Stimulated activated CD4-positive, alpha-beta T cell treated with anti-CD3 and anti-CD28 coated beads, Interleukin-4, amount 100 ng/mL, for 24 hours (primary cell): ENCODE measurements at regions not wholly inside any gene's neighbourhood (a gene's known extent, or its start where the extent isn't known, plus 50 kb on each side); places are given as distances from the start of the nearest gene placed in this dataset.

Source experiments
- DNase-seq: peaks from one replicate; pipeline ENCODE4 v3.0.0-alpha.2; 2020

- peak; percentile 58 for DNase-seq
These were observed 50.6 kb upstream of the MRPS6 start for GRCh38 chr21:34022627-34023335.

DNA sequence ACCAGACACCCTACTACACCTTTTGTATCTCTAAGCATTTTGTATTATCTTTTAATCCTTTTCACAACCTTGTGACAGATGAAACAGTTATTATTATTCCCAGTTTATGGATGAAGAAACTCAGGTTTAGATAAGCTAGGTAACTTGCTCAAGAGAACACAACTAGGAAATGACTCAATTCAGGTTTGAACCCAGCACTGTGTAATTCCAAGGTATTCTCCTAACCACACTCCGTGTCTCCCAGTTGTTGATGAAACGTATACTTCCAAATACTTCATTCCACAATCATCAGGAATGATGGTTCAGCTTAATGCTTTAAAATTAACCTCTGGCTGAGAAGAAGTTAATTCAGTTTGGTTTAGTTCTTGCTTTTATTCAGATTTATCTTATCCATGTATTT is 51.7 kb upstream of the MRPS6 start:
- no peak for DNase-seq

DNA sequence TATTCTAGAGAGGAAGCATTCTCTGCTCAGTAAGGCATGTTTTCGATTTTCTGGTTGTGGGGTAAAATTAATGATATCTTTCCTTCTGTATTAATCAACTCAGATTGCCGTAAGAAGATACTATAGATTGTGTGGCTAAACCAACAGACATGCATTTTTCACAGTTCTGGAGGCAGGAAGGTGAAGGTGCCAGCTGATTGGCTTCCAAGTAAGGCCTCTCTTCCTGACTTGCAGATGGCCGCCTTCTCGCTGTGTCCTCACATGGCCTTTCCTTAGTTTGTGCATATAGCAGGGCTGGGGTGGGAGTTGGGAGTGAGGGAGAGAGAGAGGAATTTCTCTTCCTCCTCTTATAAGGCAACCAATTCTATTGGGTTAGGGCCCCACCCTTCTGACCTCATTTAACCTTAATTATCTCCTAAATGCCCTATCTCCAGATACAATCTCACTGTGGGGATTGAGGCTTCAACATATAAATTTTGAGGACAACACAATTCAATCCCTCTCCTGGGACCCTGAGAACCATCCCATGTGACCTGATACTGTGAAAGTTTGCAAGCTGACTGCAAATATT is 52.3 kb upstream of the MRPS6 start:
- DNase-seq: no peak

DNA sequence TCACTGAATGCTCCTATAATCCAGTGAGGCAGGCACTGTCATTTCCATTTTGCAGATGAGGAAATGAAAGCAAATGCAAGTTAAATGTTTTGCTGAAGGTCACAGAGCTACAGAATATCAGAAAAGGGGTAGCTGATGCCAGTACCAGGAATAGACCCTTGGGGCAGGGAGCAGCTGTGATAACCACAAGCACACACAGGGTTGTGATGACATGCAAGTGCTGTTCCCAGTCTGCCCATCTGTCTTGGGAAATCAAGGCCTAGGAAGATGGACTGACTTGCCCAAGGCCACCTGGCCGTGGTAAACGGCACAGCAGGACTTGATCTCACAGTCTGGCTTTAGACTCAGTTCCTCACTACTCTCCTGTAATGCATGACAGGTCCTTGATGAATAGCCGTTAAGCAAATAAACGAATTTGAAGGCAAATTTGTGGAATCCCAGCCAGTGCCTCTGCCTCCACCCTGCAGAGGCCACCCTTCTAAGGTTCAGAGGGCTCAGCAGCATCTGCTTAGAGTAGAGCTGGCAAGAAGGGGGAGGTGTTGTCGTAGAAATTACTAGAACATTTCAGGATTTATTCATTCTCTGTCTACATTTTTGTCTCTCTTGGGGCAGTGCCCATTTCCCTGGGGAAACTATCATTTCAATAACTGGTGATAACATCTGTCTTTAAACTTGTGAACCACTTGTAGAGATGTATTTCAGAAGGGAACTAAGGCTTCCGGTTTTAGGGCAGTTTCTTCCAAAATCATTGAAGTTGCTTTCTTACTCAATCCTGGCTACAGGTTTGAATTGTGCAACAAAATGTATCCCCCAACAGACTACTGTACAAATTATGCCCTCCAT is 53.2 kb upstream of the MRPS6 start:
- no peak for DNase-seq

DNA sequence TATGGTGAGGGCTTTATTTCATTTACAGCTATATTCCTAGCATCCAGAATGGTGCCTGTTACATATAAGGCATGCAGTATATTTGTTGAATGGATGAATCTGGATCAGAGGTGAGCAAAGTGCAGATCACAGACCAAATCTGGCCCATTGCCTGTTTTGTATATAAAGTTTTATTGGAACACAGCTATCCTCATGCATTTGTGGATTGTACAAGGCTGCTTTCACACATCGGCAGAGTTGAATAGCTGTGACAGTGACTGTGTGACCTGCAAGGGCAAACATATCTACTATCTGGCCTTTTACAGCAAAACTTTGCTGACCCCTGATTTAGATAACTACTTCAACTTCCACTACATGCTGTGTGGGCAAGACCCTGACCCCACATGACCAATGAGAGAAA is 54.0 kb upstream of the MRPS6 start:
- no peak for DNase-seq

- DNase-seq: no peak
These were observed 54.5 kb upstream of the MRPS6 start for GRCh38 chr21:34018910-34019309.

GRCh38 chr21:34018185-34018584 is 55.2 kb upstream of the MRPS6 start:
- DNase-seq: no peak

DNA sequence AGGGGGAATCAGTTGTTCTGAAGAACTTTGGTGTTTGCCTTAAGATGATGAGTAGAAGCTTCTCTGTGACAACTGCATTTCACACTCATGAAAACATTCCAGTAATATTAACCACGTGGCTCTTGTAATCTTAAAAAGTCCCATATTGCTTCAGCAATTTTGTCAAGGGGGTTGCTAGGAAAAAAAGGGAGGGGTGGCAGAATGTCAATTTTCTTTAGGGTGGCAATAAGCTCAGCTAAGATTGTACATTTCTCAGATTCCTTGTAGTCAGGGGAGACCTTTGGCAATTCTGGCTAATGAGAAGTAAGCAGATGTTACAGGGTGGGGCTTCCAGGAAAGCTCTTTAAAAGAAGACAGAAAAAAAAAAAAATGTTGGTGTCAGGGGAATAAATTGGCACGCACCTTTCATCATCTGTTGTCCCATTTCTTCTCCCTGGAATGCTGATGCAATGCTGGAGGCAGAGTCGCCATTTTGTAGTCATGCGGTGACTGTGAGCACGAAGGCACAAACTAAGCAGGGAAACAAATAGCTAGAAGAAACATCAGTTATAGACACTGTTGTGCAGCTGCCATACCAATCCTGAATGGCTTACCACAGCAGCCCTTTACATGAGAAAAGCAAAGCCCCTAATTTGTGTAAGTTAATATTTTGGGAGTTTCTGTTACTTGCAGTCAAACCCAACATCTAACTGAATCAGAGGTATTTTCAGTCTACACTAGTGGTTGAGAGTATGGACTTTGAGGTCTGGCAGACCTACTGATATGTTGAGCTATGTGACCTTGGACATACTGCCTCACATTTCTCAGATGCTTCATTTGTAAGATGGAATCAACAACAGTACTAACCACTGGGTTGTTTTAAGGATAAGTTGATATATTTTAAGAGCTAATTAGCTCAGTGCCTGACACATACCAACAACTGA is 56.1 kb upstream of the MRPS6 start:
- DNase-seq: no peak

DNA sequence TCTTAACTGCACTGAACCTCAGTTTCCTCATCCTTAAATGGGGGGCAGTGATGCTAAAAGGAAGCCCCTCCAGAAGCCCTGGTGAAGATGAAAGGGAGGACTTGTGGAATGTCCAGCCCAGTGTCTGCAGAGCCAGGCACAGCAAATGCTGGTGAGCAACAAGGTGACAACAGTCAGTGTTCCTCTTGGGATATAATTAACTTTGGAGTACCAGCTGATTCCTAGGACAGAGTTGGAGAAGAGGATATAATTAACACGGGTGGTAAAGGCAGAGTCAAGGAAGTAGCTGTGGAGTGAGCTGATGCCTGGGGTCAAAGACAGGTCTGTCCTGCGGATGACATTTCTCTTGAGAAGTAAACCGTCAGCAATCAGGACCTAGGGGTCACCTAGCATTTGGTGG is 60.7 kb upstream of the MRPS6 start:
- no peak for DNase-seq

DNA sequence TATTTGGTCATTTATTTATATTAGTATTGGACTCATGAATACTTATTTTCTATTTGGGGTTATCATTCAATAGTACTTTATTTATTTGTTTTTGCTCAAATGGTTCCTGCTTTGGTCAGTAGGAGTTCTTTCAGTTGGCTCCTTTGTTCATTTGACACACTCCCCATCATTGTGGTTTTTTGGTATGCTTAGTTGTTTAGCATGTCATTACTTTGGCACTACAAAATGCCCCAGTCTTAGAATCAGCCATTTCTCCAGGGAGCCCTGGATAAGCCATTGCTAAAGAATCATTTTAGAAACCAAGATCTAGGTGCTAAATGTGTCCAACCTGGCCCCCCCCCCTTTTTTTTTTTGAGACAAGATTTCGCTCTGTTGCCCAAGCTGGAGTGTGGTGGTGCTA is 61.7 kb upstream of the MRPS6 start:
- no peak for DNase-seq

- peak; percentile 4 for DNase-seq
These were observed 64.2 kb upstream of the MRPS6 start for GRCh38 chr21:34009193-34009592.

- peak; percentile 77 for DNase-seq
These were observed 64.8 kb upstream of the MRPS6 start for GRCh38 chr21:34008618-34009017.

GRCh38 chr21:34006611-34007168 is 66.7 kb upstream of the MRPS6 start:
- DNase-seq: no peak

DNA sequence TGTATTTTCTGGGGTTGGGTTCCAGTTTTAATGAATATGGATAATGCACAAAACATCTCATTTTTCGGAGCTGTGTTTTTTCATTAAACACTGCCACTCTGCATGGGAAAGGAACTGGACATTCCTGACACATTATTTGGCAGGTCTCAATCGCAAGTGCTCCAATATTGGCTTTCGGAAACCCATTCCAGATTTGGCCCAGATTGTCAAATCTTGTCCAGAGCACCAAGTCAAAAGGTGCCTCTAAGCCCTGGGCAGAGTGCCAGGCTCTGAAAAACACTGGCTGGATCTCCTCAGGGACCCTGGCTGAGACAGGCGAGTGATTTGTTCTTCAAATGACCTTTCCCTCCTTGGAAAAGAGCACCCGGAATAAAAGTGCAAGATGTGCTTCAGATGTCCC is 68.4 kb upstream of the MRPS6 start:
- no peak for DNase-seq

DNA sequence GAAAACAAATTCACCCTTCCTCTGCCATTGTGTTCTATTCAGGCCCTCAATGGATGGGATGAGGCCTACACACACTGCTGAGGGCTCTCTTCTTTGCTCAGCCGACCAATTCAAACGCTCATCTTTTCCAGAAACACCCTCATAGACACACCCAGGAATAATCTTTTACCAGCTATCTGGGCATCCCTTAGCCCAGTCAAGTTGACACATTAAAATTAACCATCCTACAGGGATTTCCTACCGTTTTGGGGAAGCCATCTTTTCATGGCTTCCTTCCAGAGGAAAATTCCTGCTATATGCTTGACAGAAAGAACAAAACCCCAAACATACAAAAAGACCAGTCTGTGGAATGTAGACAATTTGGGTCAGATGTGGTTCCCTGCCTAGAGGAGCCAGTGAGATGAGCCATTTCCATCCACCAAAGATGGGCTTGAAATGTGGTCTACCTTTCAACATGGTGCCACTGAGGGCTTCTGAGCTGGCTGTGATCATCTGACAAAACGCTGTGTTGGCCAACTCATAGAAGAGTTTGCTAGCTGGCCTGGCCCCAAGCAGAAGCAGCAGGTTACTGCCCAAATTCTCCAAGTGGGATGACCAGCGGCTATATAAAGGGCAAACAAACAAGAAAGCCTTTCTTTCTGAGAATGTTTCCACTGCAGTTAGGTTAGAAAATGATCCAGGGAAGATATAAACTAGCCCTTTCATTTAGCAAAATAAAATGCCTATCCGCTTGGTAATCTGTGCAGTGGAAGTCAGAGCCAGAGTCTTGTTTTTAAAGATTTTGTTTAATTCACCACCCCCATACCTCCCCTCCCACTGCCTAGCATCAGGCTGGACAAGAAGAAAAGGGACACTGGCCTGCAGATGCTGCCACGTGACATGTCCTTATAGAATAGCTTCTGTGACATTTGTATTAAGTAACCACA is 69.1 kb upstream of the MRPS6 start:
- DNase-seq: no peak

DNA sequence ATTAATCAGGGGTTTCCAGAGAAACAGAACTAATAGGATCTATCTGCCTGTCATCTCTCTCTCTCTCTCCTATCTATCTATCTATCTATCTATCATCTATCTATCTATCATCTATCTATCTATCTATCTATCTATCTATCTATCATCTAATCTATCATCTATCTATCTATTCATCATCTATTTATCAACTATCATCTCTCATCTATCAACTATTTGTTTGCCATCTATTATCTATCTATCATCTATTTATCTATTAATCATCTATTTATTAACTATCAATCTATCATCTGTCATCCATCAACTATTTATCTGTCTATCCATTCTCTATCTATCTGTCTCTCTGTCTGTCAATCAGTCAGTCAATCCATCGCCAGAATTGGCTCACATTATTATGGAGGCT is 70.0 kb upstream of the MRPS6 start:
- DNase-seq: no peak

- no peak for DNase-seq
These were observed 73.0 kb upstream of the MRPS6 start for GRCh38 chr21:34000375-34000774.

- no peak for DNase-seq
These were observed 74.6 kb upstream of the MRPS6 start for GRCh38 chr21:33998809-33999208.

- DNase-seq: no peak
These were observed 75.0 kb upstream of the MRPS6 start for GRCh38 chr21:33998402-33998801.

GRCh38 chr21:33997436-33997835 is 75.9 kb upstream of the MRPS6 start:
- DNase-seq: no peak

- no peak for DNase-seq
These were observed 78.8 kb upstream of the ATP5PO start for GRCh38 chr21:33994373-33994772.
